ENCODE measurements at regions not wholly inside any gene's neighbourhood (a gene's known extent, or its start where the extent isn't known, plus 50 kb on each side); places are given as distances from the start of the nearest gene placed in this dataset.

- no peak for TF ChIP-seq POLR2A (IDR thresholded peaks at IDR 0.05)
- TF ChIP-seq CTCF (IDR thresholded peaks at IDR 0.05): no peak
These were observed 402.0 kb upstream of the LRRTM1 start for GRCh38 chr2:80706541-80706940.

All from body of pancreas (tissue), 4 donors.